GM12878 (cell line): ENCODE measurements at regions not wholly inside any gene's neighbourhood (a gene's known extent, or its start where the extent isn't known, plus 50 kb on each side); places are given as distances from the start of the nearest gene placed in this dataset.

Experiments
- ATAC-seq: fragments of 200-7000 bp; cut with Tn5 transposase; 3 replicates; pipeline ENCODE4 v1.9.1; 2020; ENCODE audit warnings: mild to moderate bottlenecking, moderate library complexity
- BruUV-seq: library from RNA; stranded (reverse); fragments of 400-500 nt; replicated peaks from 2 replicates; lab custom pipeline; 2021; lab: Mats Ljungman, UMichigan
- CTCF ChIA-PET: fragments of 300-600 bp; sonication (Branson Sonifier 250); formaldehyde crosslinking; extraction: SDS; loops from one replicate; lab custom pipeline; 2021; ENCODE audit warnings: inconsistent platforms; lab: Yijun Ruan, JAX
- POLR2A ChIA-PET: fragments of 350-600 bp; formaldehyde crosslinking; extraction: SDS; loops from one replicate; lab custom pipeline; 2021; ENCODE audit warnings: inconsistent platforms; lab: Charles Lee
- RAD21 ChIA-PET: fragments of 300-600 bp; sonication (Branson Sonifier 250); formaldehyde crosslinking; loops from one replicate; lab custom pipeline; 2023; ENCODE audit warnings: antibody characterized with exemption; ENCODE audit not compliant: unreplicated experiment; lab: Charles Lee
- SMC1A ChIA-PET: fragments of 300-600 bp; sonication (Branson Sonifier 250); formaldehyde crosslinking; loops from one replicate; lab custom pipeline; 2023; ENCODE audit not compliant: unreplicated experiment, uncharacterized antibody; lab: Charles Lee
- DNase-seq: peaks from one replicate; pipeline ENCODE4 v3.0.0-alpha.2; 2011; ENCODE audit warnings: low read depth, low spot score
- FAIRE-seq: peaks from 3 replicates; lab custom pipeline; 2011; peaks lifted over from hg19 to GRCh38; lab: Jason Lieb, UNC
- H2AFZ ChIP-seq: 2 replicates; pipeline ENCODE4 v1.6.0; 2011; ENCODE audit warnings: low read depth, low read length, control low read depth; ENCODE audit not compliant: control insufficient read depth
- H3K27ac ChIP-seq: 2 replicates; pipeline ENCODE4 v1.5.1; 2011; ENCODE audit warnings: control low read depth; ENCODE audit not compliant: control insufficient read depth, insufficient read depth
- H3K27me3 ChIP-seq, 2 experiments: replicated peaks in 1 of 2; 2 replicates each; pipeline versions ENCODE4 v1.6.0 to v1.6.1; 2011; ENCODE audit warnings: low read length in 1 of 2; ENCODE audit not compliant: control insufficient read depth in 2 of 2, insufficient read depth in 2 of 2
- H3K36me3 ChIP-seq, 2 experiments: 2 replicates each; pipeline ENCODE4 v1.5.1; 2011; ENCODE audit warnings: low read length in 1 of 2; ENCODE audit not compliant: control insufficient read depth in 2 of 2, insufficient read depth in 2 of 2
- H3K4me1 ChIP-seq: 2 replicates; pipeline ENCODE4 v1.6.1; 2011; ENCODE audit warnings: mild to moderate bottlenecking, low read length, moderate library complexity, mixed read lengths; ENCODE audit not compliant: control insufficient read depth, insufficient read depth
- H3K4me2 ChIP-seq: 2 replicates; pipeline ENCODE4 v1.6.0; 2011; ENCODE audit warnings: control low read depth; ENCODE audit not compliant: control insufficient read depth, insufficient read depth
- H3K4me3 ChIP-seq: fragments of 200-600 bp; sonication (generic); 2 replicates; pipeline ENCODE4 v1.5.1; 2016
- H3K79me2 ChIP-seq: 2 replicates; pipeline ENCODE4 v1.6.0; 2011; ENCODE audit warnings: low read length; ENCODE audit not compliant: control insufficient read depth, insufficient read depth
- H3K9ac ChIP-seq: 2 replicates; pipeline ENCODE4 v1.8.0; 2011; ENCODE audit warnings: low read length, control low read depth, mixed read lengths; ENCODE audit not compliant: control insufficient read depth, insufficient read depth
- H3K9me3 ChIP-seq: replicated peaks from 3 replicates; pipeline ENCODE4 v1.5.1; 2011; ENCODE audit warnings: mild to moderate bottlenecking, low read length; ENCODE audit not compliant: control insufficient read depth, insufficient read depth
- H4K20me1 ChIP-seq: 2 replicates; pipeline ENCODE4 v1.6.0; 2011; ENCODE audit not compliant: control insufficient read depth, insufficient read depth
- CEBPB ChIP-seq, 2 experiments: fragments of 150-350 bp in 1 of 2; IDR thresholded peaks; 2 replicates each; pipeline ENCODE4 v1.6.1; 2012 to 2014; ENCODE audit warnings: low read depth in 2 of 2, low read length in 2 of 2, borderline replicate concordance in 1 of 2, inconsistent platforms in 1 of 2
- FOXK2 ChIP-seq: fragments of 450-650 bp; IDR thresholded peaks from 2 replicates; pipeline ENCODE4 v1.6.1; 2017; ENCODE audit warnings: mild to moderate bottlenecking, moderate library complexity
- NR2C1 ChIP-seq: fragments of 450-650 bp; IDR thresholded peaks from 2 replicates; pipeline ENCODE4 v1.6.1; 2017; ENCODE audit warnings: antibody characterized with exemption, mild to moderate bottlenecking, moderate library complexity
- WRNIP1 ChIP-seq: IDR thresholded peaks from 2 replicates; pipeline ENCODE4 v1.6.1; 2011; ENCODE audit warnings: low read depth, low read length, improper control_type of control experiment, borderline replicate concordance
- YBX1 ChIP-seq: fragments of 450-650 bp; IDR thresholded peaks from 2 replicates; pipeline ENCODE4 v1.6.1; 2016; ENCODE audit warnings: antibody characterized with exemption
- WGBS: methylation state at CpG from one replicate; pipeline ENCODE4 v1.1.6; 2016; ENCODE audit warnings: low lambda C conversion rate; ENCODE audit not compliant: insufficient replicate concordance, insufficient coverage; ENCODE audit errors: missing lambda C conversion rate; 5-methylcytosine and 5-hydroxymethylcytosine counted together
- in situ Hi-C: fragments of 300-500 bp; cut with MboI; formaldehyde crosslinking; loops from 9 replicates; pipeline ENCODE4 v1.14.3; 2018; ENCODE audit warnings: mixed read lengths
- intact Hi-C: fragments of 100-400 bp; cut with micrococcal nuclease; formaldehyde crosslinking; loops from one replicate; pipeline ENCODE4 v1.14.2; 2022; ENCODE audit not compliant: unreplicated experiment
- TF ChIP-seq, protein P1 (sequence below): fragments of 450-650 bp; IDR thresholded peaks from 2 replicates; pipeline ENCODE4 v1.6.1; 2016; ENCODE audit warnings: mild to moderate bottlenecking, moderate library complexity, borderline replicate concordance
- TF ChIP-seq, protein P2 (sequence below): fragments of 450-650 bp; IDR thresholded peaks from 2 replicates; pipeline ENCODE4 v1.6.1; 2018; ENCODE audit warnings: mild to moderate bottlenecking, low read depth, moderate library complexity; ENCODE audit not compliant: partially characterized antibody
- TF ChIP-seq, protein P3 (sequence below): fragments of 450-650 bp; IDR thresholded peaks from 2 replicates; pipeline ENCODE4 v1.6.1; 2017; ENCODE audit warnings: mild to moderate bottlenecking, moderate library complexity

DNA sequence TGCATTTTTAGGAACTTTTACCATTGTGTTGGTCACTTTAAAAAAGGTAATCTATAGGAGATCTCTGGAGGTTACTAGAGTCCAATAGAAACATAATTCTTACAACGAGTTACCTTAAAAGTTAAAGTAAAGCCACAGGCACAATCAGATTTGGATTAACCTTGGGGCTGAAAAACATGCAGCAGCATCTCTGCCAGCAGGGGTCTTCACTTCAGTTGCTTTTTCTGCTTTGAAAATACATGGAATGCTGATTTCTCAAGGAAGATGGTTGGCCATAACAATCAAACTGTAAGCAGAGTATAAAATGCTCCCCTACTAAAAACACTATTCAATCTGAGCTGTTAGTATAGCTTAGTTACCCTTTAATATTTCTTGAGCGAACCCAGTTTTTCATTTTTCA is 1072.3 kb upstream of the PCDH10 start:
- in situ Hi-C loops (no loop called here), intact Hi-C loops (no loop called here)
- ChIA-PET RAD21 (no interaction called here), CTCF (no interaction called here), POLR2A (no interaction called here), SMC1A (interaction anchor here (1.4 kb wide), 1 partner anchor 20 kb away, joined by 3 read pairs; no protein-coding TSS in a partner anchor)
- Histone ChIP-seq H3K27ac (no peak overlapping the region), H3K36me3 (no peaks in the 10 kb centered on the region), H3K4me1 (no peaks in the 10 kb centered on the region), H3K4me3 (no peak overlapping the region), H3K27me3 (no peaks in the 10 kb centered on the region), H3K4me2 (no peak overlapping the region), H4K20me1 (no peaks in the 10 kb centered on the region), H3K9ac (no peak overlapping the region), H3K9me3 (no peaks in the 10 kb centered on the region), H3K79me2 (no peaks in the 10 kb centered on the region), H2AFZ (no peak overlapping the region)
- WGBS = 0% methylated on average over 2 of the region's 2 CpGs
- DNase-seq = no peak
- no TSS peak for BruUV-seq
- TF ChIP-seq NR2C1 (no peak), YBX1 (no peak), CEBPB (IDR thresholded peaks at IDR 0.05; ENCODE audit: borderline replicate concordance in 1 of 2, low read depth in 2 of 2, low read length in 2 of 2) (no peak), WRNIP1 (no peak), FOXK2 (no peak)
- TF ChIP-seq, protein P1, sequence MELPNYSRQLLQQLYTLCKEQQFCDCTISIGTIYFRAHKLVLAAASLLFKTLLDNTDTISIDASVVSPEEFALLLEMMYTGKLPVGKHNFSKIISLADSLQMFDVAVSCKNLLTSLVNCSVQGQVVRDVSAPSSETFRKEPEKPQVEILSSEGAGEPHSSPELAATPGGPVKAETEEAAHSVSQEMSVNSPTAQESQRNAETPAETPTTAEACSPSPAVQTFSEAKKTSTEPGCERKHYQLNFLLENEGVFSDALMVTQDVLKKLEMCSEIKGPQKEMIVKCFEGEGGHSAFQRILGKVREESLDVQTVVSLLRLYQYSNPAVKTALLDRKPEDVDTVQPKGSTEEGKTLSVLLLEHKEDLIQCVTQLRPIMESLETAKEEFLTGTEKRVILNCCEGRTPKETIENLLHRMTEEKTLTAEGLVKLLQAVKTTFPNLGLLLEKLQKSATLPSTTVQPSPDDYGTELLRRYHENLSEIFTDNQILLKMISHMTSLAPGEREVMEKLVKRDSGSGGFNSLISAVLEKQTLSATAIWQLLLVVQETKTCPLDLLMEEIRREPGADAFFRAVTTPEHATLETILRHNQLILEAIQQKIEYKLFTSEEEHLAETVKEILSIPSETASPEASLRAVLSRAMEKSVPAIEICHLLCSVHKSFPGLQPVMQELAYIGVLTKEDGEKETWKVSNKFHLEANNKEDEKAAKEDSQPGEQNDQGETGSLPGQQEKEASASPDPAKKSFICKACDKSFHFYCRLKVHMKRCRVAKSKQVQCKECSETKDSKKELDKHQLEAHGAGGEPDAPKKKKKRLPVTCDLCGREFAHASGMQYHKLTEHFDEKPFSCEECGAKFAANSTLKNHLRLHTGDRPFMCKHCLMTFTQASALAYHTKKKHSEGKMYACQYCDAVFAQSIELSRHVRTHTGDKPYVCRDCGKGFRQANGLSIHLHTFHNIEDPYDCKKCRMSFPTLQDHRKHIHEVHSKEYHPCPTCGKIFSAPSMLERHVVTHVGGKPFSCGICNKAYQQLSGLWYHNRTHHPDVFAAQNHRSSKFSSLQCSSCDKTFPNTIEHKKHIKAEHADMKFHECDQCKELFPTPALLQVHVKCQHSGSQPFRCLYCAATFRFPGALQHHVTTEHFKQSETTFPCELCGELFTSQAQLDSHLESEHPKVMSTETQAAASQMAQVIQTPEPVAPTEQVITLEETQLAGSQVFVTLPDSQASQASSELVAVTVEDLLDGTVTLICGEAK = no peak
- TF ChIP-seq, protein P2, sequence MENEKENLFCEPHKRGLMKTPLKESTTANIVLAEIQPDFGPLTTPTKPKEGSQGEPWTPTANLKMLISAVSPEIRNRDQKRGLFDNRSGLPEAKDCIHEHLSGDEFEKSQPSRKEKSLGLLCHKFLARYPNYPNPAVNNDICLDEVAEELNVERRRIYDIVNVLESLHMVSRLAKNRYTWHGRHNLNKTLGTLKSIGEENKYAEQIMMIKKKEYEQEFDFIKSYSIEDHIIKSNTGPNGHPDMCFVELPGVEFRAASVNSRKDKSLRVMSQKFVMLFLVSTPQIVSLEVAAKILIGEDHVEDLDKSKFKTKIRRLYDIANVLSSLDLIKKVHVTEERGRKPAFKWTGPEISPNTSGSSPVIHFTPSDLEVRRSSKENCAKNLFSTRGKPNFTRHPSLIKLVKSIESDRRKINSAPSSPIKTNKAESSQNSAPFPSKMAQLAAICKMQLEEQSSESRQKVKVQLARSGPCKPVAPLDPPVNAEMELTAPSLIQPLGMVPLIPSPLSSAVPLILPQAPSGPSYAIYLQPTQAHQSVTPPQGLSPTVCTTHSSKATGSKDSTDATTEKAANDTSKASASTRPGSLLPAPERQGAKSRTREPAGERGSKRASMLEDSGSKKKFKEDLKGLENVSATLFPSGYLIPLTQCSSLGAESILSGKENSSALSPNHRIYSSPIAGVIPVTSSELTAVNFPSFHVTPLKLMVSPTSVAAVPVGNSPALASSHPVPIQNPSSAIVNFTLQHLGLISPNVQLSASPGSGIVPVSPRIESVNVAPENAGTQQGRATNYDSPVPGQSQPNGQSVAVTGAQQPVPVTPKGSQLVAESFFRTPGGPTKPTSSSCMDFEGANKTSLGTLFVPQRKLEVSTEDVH = no peak
- TF ChIP-seq, protein P3, sequence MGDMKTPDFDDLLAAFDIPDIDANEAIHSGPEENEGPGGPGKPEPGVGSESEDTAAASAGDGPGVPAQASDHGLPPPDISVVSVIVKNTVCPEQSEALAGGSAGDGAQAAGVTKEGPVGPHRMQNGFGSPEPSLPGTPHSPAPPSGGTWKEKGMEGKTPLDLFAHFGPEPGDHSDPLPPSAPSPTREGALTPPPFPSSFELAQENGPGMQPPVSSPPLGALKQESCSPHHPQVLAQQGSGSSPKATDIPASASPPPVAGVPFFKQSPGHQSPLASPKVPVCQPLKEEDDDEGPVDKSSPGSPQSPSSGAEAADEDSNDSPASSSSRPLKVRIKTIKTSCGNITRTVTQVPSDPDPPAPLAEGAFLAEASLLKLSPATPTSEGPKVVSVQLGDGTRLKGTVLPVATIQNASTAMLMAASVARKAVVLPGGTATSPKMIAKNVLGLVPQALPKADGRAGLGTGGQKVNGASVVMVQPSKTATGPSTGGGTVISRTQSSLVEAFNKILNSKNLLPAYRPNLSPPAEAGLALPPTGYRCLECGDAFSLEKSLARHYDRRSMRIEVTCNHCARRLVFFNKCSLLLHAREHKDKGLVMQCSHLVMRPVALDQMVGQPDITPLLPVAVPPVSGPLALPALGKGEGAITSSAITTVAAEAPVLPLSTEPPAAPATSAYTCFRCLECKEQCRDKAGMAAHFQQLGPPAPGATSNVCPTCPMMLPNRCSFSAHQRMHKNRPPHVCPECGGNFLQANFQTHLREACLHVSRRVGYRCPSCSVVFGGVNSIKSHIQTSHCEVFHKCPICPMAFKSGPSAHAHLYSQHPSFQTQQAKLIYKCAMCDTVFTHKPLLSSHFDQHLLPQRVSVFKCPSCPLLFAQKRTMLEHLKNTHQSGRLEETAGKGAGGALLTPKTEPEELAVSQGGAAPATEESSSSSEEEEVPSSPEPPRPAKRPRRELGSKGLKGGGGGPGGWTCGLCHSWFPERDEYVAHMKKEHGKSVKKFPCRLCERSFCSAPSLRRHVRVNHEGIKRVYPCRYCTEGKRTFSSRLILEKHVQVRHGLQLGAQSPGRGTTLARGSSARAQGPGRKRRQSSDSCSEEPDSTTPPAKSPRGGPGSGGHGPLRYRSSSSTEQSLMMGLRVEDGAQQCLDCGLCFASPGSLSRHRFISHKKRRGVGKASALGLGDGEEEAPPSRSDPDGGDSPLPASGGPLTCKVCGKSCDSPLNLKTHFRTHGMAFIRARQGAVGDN = no peak
- no peak for FAIRE-seq
- no peak for ATAC-seq
